ENCODE measurements at regions not wholly inside any gene's neighbourhood (a gene's known extent, or its start where the extent isn't known, plus 50 kb on each side); places are given as distances from the start of the nearest gene placed in this dataset.

- FAIRE-seq: peak; percentile 50
- CTCF ChIA-PET (ENCODE audit: low intra/inter-chr PET ratio, low total read pairs): interaction anchor here (0.9 to 1.0 kb wide), 2 partner anchors 1152 kb away, joined by 5 to 6 read pairs; no protein-coding TSS in a partner anchor
Measured at GRCh38 chr2:194166818-194167217, 1490.2 kb upstream of the SLC39A10 start.

DNA sequence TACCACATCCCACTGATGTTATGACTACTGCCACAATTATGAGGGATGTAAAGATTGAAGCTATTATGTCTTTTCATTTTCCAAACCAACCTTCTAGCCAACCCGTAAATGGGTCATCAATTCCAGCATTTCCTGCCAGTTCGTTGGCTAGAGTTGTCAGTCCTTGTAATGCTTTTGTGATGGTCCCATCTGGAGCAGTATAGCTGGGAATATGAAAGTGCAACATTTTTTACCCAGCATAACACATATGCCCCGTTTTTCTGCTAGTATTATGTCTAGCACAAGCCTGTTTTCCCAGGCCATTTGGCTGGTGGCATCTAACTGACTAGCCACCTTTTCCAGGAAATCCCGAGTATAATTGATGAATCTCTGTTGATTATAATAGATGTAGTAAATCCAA lies 1501.6 kb upstream of the SLC39A10 start:
- no peaks in the 10 kb centered on the region for H3K79me2 ChIP-seq (ENCODE audit: insufficient read depth, low read length)
- no TSS peak for BruUV-seq (replicated peaks)
- H4K20me1 ChIP-seq (ENCODE audit: insufficient read depth, low read length): no peaks in the 10 kb centered on the region
- no peaks in the 10 kb centered on the region for H3K9me3 ChIP-seq (ENCODE audit: low read length)
- TF ChIP-seq ZNF839 (CRISPR knock-in tag; IDR thresholded peaks at IDR 0.05; ENCODE audit: borderline replicate concordance): no peak
- TF ChIP-seq KMT2A (CRISPR knock-in tag; IDR thresholded peaks at IDR 0.05): no peak
- no peak for TF ChIP-seq KMT2B (CRISPR knock-in tag; IDR thresholded peaks at IDR 0.05)
- ATAC-seq (no peak), DNase-seq (ENCODE audit: low spot score) (no peak), FAIRE-seq (no peak)
- intact Hi-C loops (cut with micrococcal nuclease; ENCODE audit: unreplicated experiment) (no loop called here), in situ Hi-C loops (cut with HindIII; ENCODE audit: extremely low pct_ligation_motif_present, low pct_unique_long_range_greater_than_20kb) (no loop called here)
- no peaks in the 10 kb centered on the region for H3K27me3 ChIP-seq (ENCODE audit: control insufficient read depth in 1 of 2, insufficient read depth in 2 of 2, low read length in 2 of 2)
- no peak overlapping the region for H3K4me3 ChIP-seq (replicated peaks in 1 of 3; ENCODE audit: insufficient read depth in 1 of 3, low read depth in 2 of 3, low read length in 3 of 3)
- H3K9ac ChIP-seq (ENCODE audit: insufficient read depth, low read depth, low read length): no peak overlapping the region
- H2AFZ ChIP-seq (ENCODE audit: low read length): no peak overlapping the region
- no peaks in the 10 kb centered on the region for H3K36me3 ChIP-seq (replicated peaks in 1 of 2; ENCODE audit: control insufficient read depth in 1 of 2, insufficient read depth in 2 of 2, low read length in 2 of 2)
- no peak overlapping the region for H3K4me2 ChIP-seq (ENCODE audit: low read depth, low read length)
- POLR2A ChIA-PET: no interaction called here
- CTCF ChIA-PET (ENCODE audit: low intra/inter-chr PET ratio, low total read pairs): no interaction called here
- H3K4me1 ChIP-seq (ENCODE audit: insufficient read depth, low read length): no peaks in the 10 kb centered on the region
- no peak overlapping the region for H3K27ac ChIP-seq (ENCODE audit: extremely low read length, insufficient read depth, low read length)
- WGBS (ENCODE audit: low lambda C conversion rate): 0% methylated on average over 4 of the region's 4 CpGs

More at GRCh38 chr2:194166818-194167217, 1490.2 kb upstream of the SLC39A10 start:
- POLR2A ChIA-PET: no interaction called here
- no peaks in the 10 kb centered on the region for H3K4me1 ChIP-seq (ENCODE audit: insufficient read depth, low read length)
- no peaks in the 10 kb centered on the region for H4K20me1 ChIP-seq (ENCODE audit: insufficient read depth, low read length)
- no peaks in the 10 kb centered on the region for H3K9me3 ChIP-seq (ENCODE audit: low read length)
- DNase-seq (ENCODE audit: low spot score): peak; percentile 39
- no TSS peak for BruUV-seq (replicated peaks)
- no peak overlapping the region for H3K4me3 ChIP-seq (replicated peaks in 1 of 3; ENCODE audit: insufficient read depth in 1 of 3, low read depth in 2 of 3, low read length in 3 of 3)
- no peak overlapping the region for H3K27ac ChIP-seq (ENCODE audit: extremely low read length, insufficient read depth, low read length)
- peak; percentile 86 for ATAC-seq
- H3K4me2 ChIP-seq (ENCODE audit: low read depth, low read length): no peak overlapping the region
- H2AFZ ChIP-seq (ENCODE audit: low read length): no peak overlapping the region
- H3K9ac ChIP-seq (ENCODE audit: insufficient read depth, low read depth, low read length): no peak overlapping the region
- no peaks in the 10 kb centered on the region for H3K79me2 ChIP-seq (ENCODE audit: insufficient read depth, low read length)
- peak; percentile 62 for TF ChIP-seq SMC3 (IDR thresholded peaks at IDR 0.05; ENCODE audit: low read length)
- TF ChIP-seq ZNF326 (CRISPR knock-in tag; IDR thresholded peaks at IDR 0.05; ENCODE audit: borderline replicate concordance): no peak
- TF ChIP-seq, protein P1, sequence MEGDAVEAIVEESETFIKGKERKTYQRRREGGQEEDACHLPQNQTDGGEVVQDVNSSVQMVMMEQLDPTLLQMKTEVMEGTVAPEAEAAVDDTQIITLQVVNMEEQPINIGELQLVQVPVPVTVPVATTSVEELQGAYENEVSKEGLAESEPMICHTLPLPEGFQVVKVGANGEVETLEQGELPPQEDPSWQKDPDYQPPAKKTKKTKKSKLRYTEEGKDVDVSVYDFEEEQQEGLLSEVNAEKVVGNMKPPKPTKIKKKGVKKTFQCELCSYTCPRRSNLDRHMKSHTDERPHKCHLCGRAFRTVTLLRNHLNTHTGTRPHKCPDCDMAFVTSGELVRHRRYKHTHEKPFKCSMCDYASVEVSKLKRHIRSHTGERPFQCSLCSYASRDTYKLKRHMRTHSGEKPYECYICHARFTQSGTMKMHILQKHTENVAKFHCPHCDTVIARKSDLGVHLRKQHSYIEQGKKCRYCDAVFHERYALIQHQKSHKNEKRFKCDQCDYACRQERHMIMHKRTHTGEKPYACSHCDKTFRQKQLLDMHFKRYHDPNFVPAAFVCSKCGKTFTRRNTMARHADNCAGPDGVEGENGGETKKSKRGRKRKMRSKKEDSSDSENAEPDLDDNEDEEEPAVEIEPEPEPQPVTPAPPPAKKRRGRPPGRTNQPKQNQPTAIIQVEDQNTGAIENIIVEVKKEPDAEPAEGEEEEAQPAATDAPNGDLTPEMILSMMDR (CRISPR knock-in tag; IDR thresholded peaks at IDR 0.05): peak; percentile 65
- TF ChIP-seq NFYB (CRISPR knock-in tag; IDR thresholded peaks at IDR 0.05): no peak
- H3K27me3 ChIP-seq (ENCODE audit: control insufficient read depth in 1 of 2, insufficient read depth in 2 of 2, low read length in 2 of 2): no peaks in the 10 kb centered on the region
- H3K36me3 ChIP-seq (replicated peaks in 1 of 2; ENCODE audit: control insufficient read depth in 1 of 2, insufficient read depth in 2 of 2, low read length in 2 of 2): no peaks in the 10 kb centered on the region
- 35% methylated on average over 2 of the region's 2 CpGs for WGBS (ENCODE audit: low lambda C conversion rate)
- intact Hi-C loops (cut with micrococcal nuclease; ENCODE audit: unreplicated experiment) (loop anchor here (1.0 to 5.0 kb wide), 4 partner anchors 652 to 1900 kb away; partner anchors contain the start of gene DNAH7), in situ Hi-C loops (cut with HindIII; ENCODE audit: extremely low pct_ligation_motif_present, low pct_unique_long_range_greater_than_20kb) (loop anchor here (5.0 kb wide), 1 partner anchor 1150 kb away; no protein-coding TSS in a partner anchor)
